ENCODE measurements at regions not wholly inside any gene's neighbourhood (a gene's known extent, or its start where the extent isn't known, plus 50 kb on each side); places are given as distances from the start of the nearest gene placed in this dataset.

GRCh38 chr15:70201425-70201775 lies 103.7 kb upstream of the TLE3 start:
- DNase-seq (ENCODE audit: low read depth in 2 of 2): no peak

- DNase-seq (ENCODE audit: low read depth in 2 of 2): peak in 1 of 2 experiments; percentile 18
Observed at GRCh38 chr15:70200511-70201424, 103.1 kb upstream of the TLE3 start.

- DNase-seq (ENCODE audit: low read depth in 2 of 2): no peak
Observed at GRCh38 chr15:70199540-70200410, 102.1 kb upstream of the TLE3 start.

- DNase-seq (ENCODE audit: low read depth in 2 of 2): no peak
Observed at GRCh38 chr15:70199124-70199482, 101.4 kb upstream of the TLE3 start.

- DNase-seq (ENCODE audit: low read depth in 2 of 2): no peak
Observed at GRCh38 chr15:70198441-70199123, 100.9 kb upstream of the TLE3 start.

- no peak for DNase-seq (ENCODE audit: low read depth in 2 of 2)
Observed at GRCh38 chr15:70197945-70198361, 100.2 kb upstream of the TLE3 start.

- no peak for DNase-seq (ENCODE audit: low read depth in 2 of 2)
Observed at GRCh38 chr15:70197318-70197944, 99.7 kb upstream of the TLE3 start.

- peak in 1 of 2 experiments; percentile 44 for DNase-seq (ENCODE audit: low read depth in 2 of 2)
Observed at GRCh38 chr15:70196372-70197316, 98.9 kb upstream of the TLE3 start.

GRCh38 chr15:70195587-70196305 lies 98.0 kb upstream of the TLE3 start:
- peak in 1 of 2 experiments; percentile 29 for DNase-seq (ENCODE audit: low read depth in 2 of 2)

GRCh38 chr15:70195171-70195570 lies 97.5 kb upstream of the TLE3 start:
- no peak for DNase-seq (ENCODE audit: low read depth in 2 of 2)

GRCh38 chr15:70194266-70194665 lies 96.5 kb upstream of the TLE3 start:
- no peak for DNase-seq (ENCODE audit: low read depth in 2 of 2)

- no peak for DNase-seq (ENCODE audit: low read depth in 2 of 2)
Observed at GRCh38 chr15:70193734-70194133, 96.0 kb upstream of the TLE3 start.

- no peak for DNase-seq (ENCODE audit: low read depth in 2 of 2)
Observed at GRCh38 chr15:70192490-70192889, 94.8 kb upstream of the TLE3 start.

- no peak for DNase-seq (ENCODE audit: low read depth in 2 of 2)
Observed at GRCh38 chr15:70192041-70192440, 94.3 kb upstream of the TLE3 start.

GRCh38 chr15:70190965-70191364 lies 93.2 kb upstream of the TLE3 start:
- no peak for DNase-seq (ENCODE audit: low read depth in 2 of 2)

GRCh38 chr15:70189826-70190695 lies 92.3 kb upstream of the TLE3 start:
- DNase-seq (ENCODE audit: low read depth in 2 of 2): no peak

- no peak for DNase-seq (ENCODE audit: low read depth in 2 of 2)
Observed at GRCh38 chr15:70188286-70188685, 90.6 kb upstream of the TLE3 start.

GRCh38 chr15:70187331-70187730 lies 89.6 kb upstream of the TLE3 start:
- DNase-seq (ENCODE audit: low read depth in 2 of 2): no peak

- no peak for DNase-seq (ENCODE audit: low read depth in 2 of 2)
Observed at GRCh38 chr15:70186152-70186551, 88.4 kb upstream of the TLE3 start.
